ENCODE measurements at regions not wholly inside any gene's neighbourhood (a gene's known extent, or its start where the extent isn't known, plus 50 kb on each side); places are given as distances from the start of the nearest gene placed in this dataset.

- Histone ChIP-seq H3K4me3 (ENCODE audit: low read length in 3 of 3) (no peak overlapping the region), H3K27me3 (ENCODE audit: control insufficient read depth, insufficient read depth, low read length) (no peaks in the 10 kb centered on the region), H3K9me3 (ENCODE audit: control insufficient read depth in 2 of 3, insufficient read depth in 1 of 3, low read length in 3 of 3) (no peaks in the 10 kb centered on the region), H3K4me1 (ENCODE audit: control insufficient read depth in 2 of 3, insufficient read depth in 2 of 3, low read depth in 1 of 3, low read length in 3 of 3) (no peaks in the 10 kb centered on the region), H3K36me3 (ENCODE audit: control insufficient read depth in 2 of 3, insufficient read depth in 3 of 3, low read length in 3 of 3) (no peaks in the 10 kb centered on the region), H3K27ac (ENCODE audit: low read depth in 2 of 2, low read length in 2 of 2) (no peak overlapping the region), H3K9ac (ENCODE audit: low read length in 3 of 3) (no peak overlapping the region)
- no peak for TF ChIP-seq CTCF (IDR thresholded peaks at IDR 0.05; ENCODE audit: borderline replicate concordance, extremely low read depth, insufficient read depth)
- DNase-seq = no peak
- no peak for FAIRE-seq
- intact Hi-C loops (cut with DNase I) = no loop called here
These were observed 86.4 kb upstream of the F3 start for GRCh38 chr1:94627771-94628498.

GRCh38 chr1:94624203-94624602, 82.6 kb upstream of the F3 start:
- H3K4me1 ChIP-seq (ENCODE audit: control insufficient read depth in 2 of 3, insufficient read depth in 2 of 3, low read depth in 1 of 3, low read length in 3 of 3) = no peaks in the 10 kb centered on the region
- DNase-seq = no peak
- H3K9ac ChIP-seq (ENCODE audit: low read length in 3 of 3) = no peak overlapping the region
- no peaks in the 10 kb centered on the region for H3K27me3 ChIP-seq (ENCODE audit: control insufficient read depth, insufficient read depth, low read length)
- H3K27ac ChIP-seq (ENCODE audit: low read depth in 2 of 2, low read length in 2 of 2) = no peak overlapping the region
- intact Hi-C loops (cut with DNase I) = no loop called here
- no peak for FAIRE-seq
- no peak for TF ChIP-seq CTCF (IDR thresholded peaks at IDR 0.05; ENCODE audit: borderline replicate concordance, extremely low read depth, insufficient read depth)
- H3K4me3 ChIP-seq (ENCODE audit: low read length in 3 of 3) = no peak overlapping the region
- no peaks in the 10 kb centered on the region for H3K9me3 ChIP-seq (ENCODE audit: control insufficient read depth in 2 of 3, insufficient read depth in 1 of 3, low read length in 3 of 3)
- H3K36me3 ChIP-seq (ENCODE audit: control insufficient read depth in 2 of 3, insufficient read depth in 3 of 3, low read length in 3 of 3) = no peaks in the 10 kb centered on the region

GRCh38 chr1:94623560-94624148, 82.1 kb upstream of the F3 start:
- no peaks in the 10 kb centered on the region for H3K9me3 ChIP-seq (ENCODE audit: control insufficient read depth in 2 of 3, insufficient read depth in 1 of 3, low read length in 3 of 3)
- intact Hi-C loops (cut with DNase I) = no loop called here
- no peaks in the 10 kb centered on the region for H3K4me1 ChIP-seq (ENCODE audit: control insufficient read depth in 2 of 3, insufficient read depth in 2 of 3, low read depth in 1 of 3, low read length in 3 of 3)
- DNase-seq (no peak), FAIRE-seq (no peak)
- H3K9ac ChIP-seq (ENCODE audit: low read length in 3 of 3) = no peak overlapping the region
- TF ChIP-seq CTCF (IDR thresholded peaks at IDR 0.05; ENCODE audit: borderline replicate concordance, extremely low read depth, insufficient read depth) = no peak
- H3K27ac ChIP-seq (ENCODE audit: low read depth in 2 of 2, low read length in 2 of 2) = no peak overlapping the region
- no peaks in the 10 kb centered on the region for H3K36me3 ChIP-seq (ENCODE audit: control insufficient read depth in 2 of 3, insufficient read depth in 3 of 3, low read length in 3 of 3)
- no peak overlapping the region for H3K4me3 ChIP-seq (ENCODE audit: low read length in 3 of 3)
- no peaks in the 10 kb centered on the region for H3K27me3 ChIP-seq (ENCODE audit: control insufficient read depth, insufficient read depth, low read length)

Data from kidney (tissue), 13 donors.